ENCODE measurements at regions not wholly inside any gene's neighbourhood (a gene's known extent, or its start where the extent isn't known, plus 50 kb on each side); places are given as distances from the start of the nearest gene placed in this dataset.

- DNase-seq, result no peak
These were observed 126.1 kb upstream of the SNTG2 start for GRCh38 chr2:824524-824923.

DNA sequence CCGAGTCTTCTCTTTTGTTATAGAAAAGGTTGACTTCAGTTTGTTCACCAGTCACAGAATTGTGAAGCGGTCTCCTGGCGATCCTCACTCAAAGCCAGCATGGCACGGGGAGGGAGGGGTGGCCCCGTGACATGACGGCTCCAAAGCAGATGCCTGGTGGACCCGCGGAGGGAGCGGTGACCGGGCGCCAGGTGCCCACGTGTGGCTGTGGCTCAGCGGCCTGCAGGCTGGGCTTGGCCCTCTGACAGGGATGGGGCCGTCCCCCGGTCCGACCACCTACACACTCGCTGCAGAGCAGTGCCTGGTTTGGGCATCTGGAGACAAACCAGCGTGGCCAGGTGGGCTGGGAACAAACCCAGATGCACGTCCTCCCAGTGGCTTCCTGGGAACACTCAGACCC is 129.1 kb upstream of the SNTG2 start:
- DNase-seq, result no peak

DNA sequence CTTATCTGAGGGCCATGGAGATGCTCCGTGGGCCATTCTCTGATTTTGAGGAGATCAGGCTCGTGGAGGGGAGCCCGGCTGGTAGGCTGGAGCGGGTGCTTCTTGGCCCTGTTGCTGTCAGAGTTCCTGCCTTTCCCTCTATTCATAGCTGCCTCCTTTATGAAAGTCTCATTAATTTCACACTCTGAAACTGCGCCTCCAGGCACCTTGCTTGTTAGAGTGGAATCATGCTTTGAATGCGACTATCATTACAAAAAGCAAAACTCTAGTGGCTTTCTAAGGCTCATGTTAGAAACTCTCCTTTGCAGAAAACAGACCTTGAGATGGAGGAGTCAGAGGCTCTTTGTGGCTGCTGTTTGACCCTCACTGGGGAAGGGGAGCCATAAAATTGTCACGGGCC is 131.0 kb upstream of the SNTG2 start:
- DNase-seq, result no peak

GRCh38 chr2:819121-819520 is 131.5 kb upstream of the SNTG2 start:
- DNase-seq, result no peak

DNA sequence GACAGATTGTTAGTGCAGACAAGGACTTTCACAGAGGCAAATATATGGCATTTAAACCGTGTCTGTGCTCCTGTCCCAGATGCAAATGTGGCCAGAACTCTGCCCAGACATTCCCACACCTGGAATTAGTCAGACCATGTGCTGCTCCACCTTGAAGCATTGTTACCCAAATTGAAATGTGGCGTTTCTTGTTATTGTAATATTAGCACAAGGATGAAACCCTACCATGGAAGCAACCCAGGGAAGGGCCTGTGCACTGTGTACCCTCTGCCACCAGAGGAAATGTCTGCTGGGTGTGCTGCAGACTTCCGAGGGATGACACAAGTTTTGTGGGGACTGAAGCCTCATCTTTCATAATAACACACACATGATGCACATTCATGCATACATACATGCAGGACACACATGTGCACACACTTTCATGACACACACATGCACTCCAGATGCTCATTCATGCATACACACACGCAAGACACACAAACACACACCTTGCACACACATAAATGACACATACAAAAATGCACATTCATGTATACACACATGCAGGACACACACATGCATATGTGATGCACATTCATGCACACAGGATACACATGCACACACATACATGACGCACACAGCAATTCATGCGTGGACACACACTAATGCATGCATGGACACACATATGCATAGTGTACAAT is 133.2 kb upstream of the SNTG2 start:
- DNase-seq, result no peak

DNA sequence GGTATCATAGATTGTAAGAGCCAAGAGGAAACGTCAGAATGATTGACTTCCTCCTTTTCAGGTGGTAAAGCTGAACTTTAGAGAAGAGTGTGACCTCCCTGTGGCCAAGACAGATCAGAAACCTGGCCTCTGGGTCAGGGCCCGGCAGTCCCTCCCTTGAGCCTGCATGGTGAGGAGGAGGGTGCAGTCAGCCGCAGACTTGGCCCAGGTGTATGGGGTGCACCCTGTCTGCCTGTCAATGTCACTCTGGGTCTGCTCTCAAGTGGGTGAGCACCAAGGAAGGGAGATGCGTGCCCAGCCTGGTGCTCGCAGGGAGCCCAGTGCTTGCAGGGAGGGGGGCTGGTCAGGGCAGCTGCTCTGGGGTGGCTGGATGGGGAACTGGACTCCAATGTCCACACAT is 134.4 kb upstream of the SNTG2 start:
- no peak for DNase-seq

DNA sequence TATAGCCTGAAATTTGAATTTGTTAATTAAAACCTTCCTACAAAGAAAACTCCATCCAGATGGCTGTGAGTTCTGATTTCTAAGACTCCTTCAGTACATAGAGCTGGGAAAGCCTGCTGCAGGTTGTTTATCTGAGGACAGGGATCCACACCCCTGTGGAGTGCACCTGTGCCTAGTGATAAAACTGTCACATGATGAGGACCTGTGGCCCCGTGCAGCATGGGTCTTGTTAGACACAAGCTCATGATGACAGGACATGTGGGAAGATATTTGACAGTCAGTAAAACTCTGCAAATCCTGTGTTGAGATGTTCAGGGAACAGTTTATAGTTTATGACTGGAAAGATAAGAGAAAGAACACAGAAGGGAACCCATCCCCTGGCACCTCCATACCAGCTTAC is 133.2 kb upstream of the TMEM18 start:
- DNase-seq, result no peak

DNA sequence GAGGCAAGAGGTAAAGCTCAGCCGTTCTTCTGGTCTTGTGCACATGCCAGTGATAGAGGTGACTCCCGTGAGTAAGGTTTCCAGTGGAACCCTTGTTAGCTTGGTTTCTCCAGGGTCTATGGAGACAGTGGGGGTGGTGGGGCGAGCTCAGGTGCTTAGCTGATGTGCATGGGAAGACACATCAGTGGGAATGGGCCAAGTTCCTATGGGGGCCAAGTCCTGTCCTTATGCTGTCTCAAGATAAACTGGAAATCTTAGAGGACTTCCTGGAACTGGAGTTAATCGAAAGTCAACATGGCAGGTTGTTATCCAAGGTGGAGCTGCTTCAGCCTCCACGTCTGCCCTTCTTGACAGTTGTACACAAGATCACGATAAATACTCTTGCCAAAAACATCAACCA is 130.1 kb upstream of the TMEM18 start:
- no peak for DNase-seq

GRCh38 chr2:805664-806063 is 128.5 kb upstream of the TMEM18 start:
- no peak for DNase-seq

DNA sequence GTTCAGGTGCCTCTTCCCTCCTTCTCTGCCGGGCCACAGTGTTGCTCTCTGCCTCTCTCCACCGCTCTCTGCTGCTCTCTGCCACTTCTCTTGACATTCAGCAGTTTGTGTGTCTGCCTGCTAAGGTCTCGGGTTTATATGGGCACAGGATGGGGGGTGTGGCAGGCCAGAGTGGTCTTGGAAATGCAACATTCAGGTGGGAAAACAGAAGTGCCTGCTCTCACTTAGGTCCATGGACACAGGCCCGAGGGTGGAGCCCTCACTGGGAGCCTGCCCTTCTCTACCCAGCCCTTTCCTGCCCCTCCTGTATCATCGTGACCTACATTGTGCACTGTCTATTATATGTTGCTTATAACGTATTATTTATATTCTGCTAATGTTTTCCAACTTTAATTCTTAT is 120.8 kb upstream of the TMEM18 start:
- DNase-seq, result no peak

DNA sequence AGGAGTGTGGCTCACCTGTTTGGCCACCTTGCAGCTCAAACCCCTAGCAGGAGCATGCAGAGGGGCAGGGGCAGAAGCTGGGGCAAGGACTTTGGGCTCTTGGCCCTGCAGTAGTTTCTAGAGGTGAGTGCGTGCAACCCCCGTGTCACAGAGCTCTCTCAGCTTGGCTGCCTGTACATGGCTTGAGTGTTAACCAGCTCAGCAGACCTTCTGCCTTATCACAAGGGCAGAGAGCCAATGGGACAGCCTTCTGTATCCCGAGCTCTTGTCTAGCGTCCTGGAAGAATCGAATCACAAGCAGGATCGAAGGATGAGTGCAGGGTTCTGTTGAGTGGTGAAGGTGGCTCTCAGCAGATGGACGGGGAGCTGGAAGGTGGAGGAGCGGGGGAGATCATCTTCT is 120.3 kb upstream of the TMEM18 start:
- no peak for DNase-seq

- DNase-seq, result no peak
These were observed 119.2 kb upstream of the TMEM18 start for GRCh38 chr2:796141-796985.

DNA sequence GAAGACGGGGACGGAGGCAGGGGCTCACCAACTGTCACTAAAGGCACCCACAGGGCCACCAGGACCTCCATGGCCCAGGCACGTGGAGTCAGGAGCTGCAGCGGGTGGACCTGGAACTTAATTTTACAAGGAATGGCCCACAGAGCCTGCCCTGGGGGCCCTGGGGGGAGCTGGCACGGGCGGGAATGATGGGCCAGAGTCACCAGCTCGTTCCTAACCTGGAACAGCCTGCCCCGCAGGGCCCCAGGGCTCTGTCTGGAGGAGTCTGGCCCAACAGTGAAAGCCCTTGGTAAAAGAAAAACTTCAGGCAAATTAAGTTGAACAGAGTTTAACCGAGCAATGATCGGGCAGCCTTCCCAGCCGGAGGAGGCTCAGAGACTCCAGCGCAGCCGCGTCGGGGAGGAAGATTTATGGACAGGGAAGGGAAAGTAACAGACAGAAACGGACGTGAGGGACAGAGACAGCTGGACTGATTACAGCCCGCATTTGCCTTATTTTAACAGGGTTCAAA is 118.4 kb upstream of the TMEM18 start:
- DNase-seq, result no peak

DNA sequence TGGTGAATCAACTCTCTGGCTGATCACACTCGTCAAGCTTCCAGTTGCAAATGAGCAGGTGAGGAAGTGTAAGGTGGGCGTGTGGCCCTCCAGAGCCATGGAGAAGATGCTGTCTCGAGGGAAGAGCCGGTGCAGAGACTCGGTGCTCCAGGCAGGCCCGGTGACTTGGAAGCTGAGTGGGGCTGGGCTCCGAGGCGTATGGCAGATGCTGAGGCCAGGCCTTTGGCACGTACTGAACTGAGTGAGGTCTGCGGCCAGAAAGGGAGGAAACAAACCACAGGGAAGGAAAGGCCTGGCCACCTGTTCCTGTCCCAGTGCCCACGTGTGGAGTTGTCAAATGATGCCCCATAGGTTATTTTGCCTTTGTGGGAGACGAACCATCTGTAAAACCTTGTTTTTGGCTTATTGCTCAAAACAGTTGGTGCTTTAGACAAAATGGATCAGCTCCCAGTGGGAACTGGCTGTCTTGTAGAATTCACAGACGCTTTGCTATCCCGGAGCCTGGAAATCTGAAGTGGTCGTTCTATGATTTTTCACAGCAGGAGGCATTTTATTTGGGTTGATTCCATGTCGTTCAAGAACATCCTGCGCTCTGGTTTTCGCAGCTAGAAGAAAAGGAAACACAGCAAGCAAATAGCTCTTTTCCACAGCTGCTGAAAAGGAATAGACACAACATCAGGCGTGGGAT is 117.5 kb upstream of the TMEM18 start:
- no peak for DNase-seq

DNA sequence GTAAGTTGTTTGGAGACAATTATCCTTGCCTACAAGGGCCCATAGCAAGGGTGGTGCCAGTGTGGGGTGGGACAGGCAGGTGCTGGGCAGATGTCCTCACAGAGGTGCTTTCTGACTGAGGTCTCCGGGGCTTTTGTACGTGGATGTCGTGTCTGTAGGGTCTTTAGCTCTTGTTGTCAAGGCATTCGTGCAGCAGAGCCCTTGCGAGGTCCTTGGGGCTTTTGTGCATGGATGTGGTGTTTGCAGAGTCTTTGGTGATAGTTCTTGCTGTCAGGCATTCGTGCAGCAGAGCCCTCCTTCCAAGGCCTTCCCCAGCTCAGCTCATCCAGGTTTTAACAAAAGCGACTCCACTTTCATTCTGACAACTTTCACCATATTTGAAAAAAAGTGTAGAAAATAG is 116.0 kb upstream of the TMEM18 start:
- no peak for DNase-seq

- no peak for DNase-seq
These were observed 115.5 kb upstream of the TMEM18 start for GRCh38 chr2:792687-793086.

- DNase-seq, result no peak
These were observed 113.5 kb upstream of the TMEM18 start for GRCh38 chr2:790634-791245.

DNA sequence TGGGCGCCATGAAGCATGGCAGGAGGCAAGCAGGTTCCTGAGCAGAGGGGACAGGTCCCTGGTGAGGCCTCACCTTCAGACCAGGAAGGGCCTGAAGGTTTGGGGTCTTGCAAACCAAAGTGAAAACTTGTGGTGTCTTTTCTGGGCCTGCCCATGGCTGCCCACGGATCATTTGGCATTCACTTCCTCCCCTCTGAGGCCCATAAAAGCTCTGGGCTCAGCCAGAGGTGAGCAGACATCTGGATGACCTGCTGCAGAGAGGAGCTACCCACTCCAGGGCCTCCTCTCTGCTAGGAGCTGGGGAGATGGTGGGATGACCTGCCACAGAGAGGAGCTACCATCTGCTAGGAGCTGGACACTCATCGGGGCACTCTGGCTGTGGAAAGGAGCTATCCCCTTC is 112.9 kb upstream of the TMEM18 start:
- no peak for DNase-seq

GRCh38 chr2:789529-789928 is 112.3 kb upstream of the TMEM18 start:
- DNase-seq, result peak in 1 of 2 donors; percentile 12

DNA sequence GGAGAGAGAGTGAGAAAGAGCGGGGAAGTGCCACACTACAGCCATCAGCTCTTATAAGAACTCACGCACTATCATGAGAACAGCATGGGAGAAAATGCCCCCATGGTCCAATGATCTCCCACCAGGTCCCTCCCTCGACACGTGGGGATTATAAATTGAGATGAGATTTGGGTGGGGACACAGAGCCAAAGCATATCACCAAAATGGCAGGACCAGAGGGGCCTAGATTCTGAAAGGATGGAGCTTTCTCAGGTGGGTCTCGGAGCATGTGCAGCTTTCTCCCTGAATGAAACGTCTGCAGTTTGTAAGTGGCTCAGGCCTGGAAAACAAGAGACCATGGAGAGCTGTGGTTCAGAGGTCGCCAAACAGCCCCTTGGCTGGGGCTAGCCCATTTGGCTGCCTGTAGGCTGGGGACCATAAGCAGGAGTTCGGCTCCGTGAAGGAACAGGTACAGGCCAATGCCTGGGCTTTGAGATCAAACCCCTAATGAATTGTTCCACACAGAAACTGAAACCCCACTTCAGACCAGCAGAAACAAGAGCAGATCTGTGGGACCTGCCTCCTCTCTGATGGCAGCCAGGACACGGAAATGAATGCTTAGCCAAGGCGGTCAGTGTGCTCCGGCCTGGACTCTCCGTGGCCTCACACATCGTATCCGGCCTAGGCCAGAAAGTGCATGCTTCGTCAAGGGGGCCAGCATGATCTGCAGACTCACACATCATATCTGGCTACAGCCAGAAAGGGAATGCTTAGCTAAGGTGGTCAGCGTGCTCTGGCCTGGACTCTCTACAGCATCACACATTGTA is 111.2 kb upstream of the TMEM18 start:
- DNase-seq, result peak in 1 of 2 donors; percentile 8

GRCh38 chr2:784753-785152 is 107.5 kb upstream of the TMEM18 start:
- no peak for DNase-seq

- no peak for DNase-seq
These were observed 103.4 kb upstream of the TMEM18 start for GRCh38 chr2:780581-780980.

Data from stimulated activated CD4-positive, alpha-beta T cell treated with anti-CD3 and anti-CD28 coated beads, Interleukin-2, amount 100 ng/mL, for 24 hours (primary cell).